ENCODE measurements at regions not wholly inside any gene's neighbourhood (a gene's known extent, or its start where the extent isn't known, plus 50 kb on each side); places are given as distances from the start of the nearest gene placed in this dataset.
A peak's percentile ranks its signal among the peaks of the same experiment; 100 is the strongest.

GRCh38 chr1:188462837-188463236 is 1634.1 kb downstream of the PLA2G4A start:
- Histone ChIP-seq H3K4me1 (replicated peaks; ENCODE audit: insufficient read depth) (no peaks in the 10 kb centered on the region), H4K20me1 (ENCODE audit: insufficient read depth) (no peaks in the 10 kb centered on the region), H3K27me3 (ENCODE audit: insufficient read depth, low read depth) (no peaks in the 10 kb centered on the region), H3F3A (ENCODE audit: insufficient read depth, low read depth) (no peaks in the 10 kb centered on the region), H3K79me2 (ENCODE audit: low read depth) (no peaks in the 10 kb centered on the region), H3K4me2 (no peak overlapping the region), H3K4me3 (no peak overlapping the region), H3K36me3 (ENCODE audit: low read depth) (no peaks in the 10 kb centered on the region), H2AFZ (no peak overlapping the region), H3K9me2 (ENCODE audit: insufficient read depth) (no peaks in the 10 kb centered on the region), H3K9me3 (ENCODE audit: insufficient read depth, low read depth) (no peaks in the 10 kb centered on the region; the same call in 1 of the 2 replicates), H3K27ac (no peak overlapping the region)
- ChIA-PET POLR2A (ENCODE audit: unreplicated experiment) (no interaction called here), CTCF (no interaction called here)
- TF ChIP-seq, protein P1, sequence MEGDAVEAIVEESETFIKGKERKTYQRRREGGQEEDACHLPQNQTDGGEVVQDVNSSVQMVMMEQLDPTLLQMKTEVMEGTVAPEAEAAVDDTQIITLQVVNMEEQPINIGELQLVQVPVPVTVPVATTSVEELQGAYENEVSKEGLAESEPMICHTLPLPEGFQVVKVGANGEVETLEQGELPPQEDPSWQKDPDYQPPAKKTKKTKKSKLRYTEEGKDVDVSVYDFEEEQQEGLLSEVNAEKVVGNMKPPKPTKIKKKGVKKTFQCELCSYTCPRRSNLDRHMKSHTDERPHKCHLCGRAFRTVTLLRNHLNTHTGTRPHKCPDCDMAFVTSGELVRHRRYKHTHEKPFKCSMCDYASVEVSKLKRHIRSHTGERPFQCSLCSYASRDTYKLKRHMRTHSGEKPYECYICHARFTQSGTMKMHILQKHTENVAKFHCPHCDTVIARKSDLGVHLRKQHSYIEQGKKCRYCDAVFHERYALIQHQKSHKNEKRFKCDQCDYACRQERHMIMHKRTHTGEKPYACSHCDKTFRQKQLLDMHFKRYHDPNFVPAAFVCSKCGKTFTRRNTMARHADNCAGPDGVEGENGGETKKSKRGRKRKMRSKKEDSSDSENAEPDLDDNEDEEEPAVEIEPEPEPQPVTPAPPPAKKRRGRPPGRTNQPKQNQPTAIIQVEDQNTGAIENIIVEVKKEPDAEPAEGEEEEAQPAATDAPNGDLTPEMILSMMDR (conservative IDR thresholded peaks at IDR 0.05): no peak
- TF ChIP-seq EZH2 (IDR thresholded peaks at IDR 0.05; ENCODE audit: low read depth): no peak
- BruUV-seq (replicated peaks): no TSS peak
- intact Hi-C loops (cut with micrococcal nuclease; ENCODE audit: unreplicated experiment): no loop called here
- DNase-seq: no peak

GRCh38 chr1:188463919-188464318 is 1635.2 kb downstream of the PLA2G4A start:
- CTCF ChIA-PET: no interaction called here
- H3K27ac ChIP-seq: no peak overlapping the region
- no TSS peak for BruUV-seq (replicated peaks)
- H4K20me1 ChIP-seq (ENCODE audit: insufficient read depth): no peaks in the 10 kb centered on the region
- no peaks in the 10 kb centered on the region for H3K27me3 ChIP-seq (ENCODE audit: insufficient read depth, low read depth)
- TF ChIP-seq, protein P1 (conservative IDR thresholded peaks at IDR 0.05): no peak; the same call in 1 of the 2 replicates
- no peak for TF ChIP-seq EZH2 (IDR thresholded peaks at IDR 0.05; ENCODE audit: low read depth)
- H3K4me2 ChIP-seq: no peak overlapping the region
- POLR2A ChIA-PET (ENCODE audit: unreplicated experiment): no interaction called here
- H3K79me2 ChIP-seq (ENCODE audit: low read depth): no peaks in the 10 kb centered on the region
- H3K9me2 ChIP-seq (ENCODE audit: insufficient read depth): no peaks in the 10 kb centered on the region
- no peak for DNase-seq
- H3F3A ChIP-seq (ENCODE audit: insufficient read depth, low read depth): no peaks in the 10 kb centered on the region
- H2AFZ ChIP-seq: peak overlapping the region; percentile 46; the same call in 1 of the 2 replicates
- H3K4me1 ChIP-seq (replicated peaks; ENCODE audit: insufficient read depth): no peaks in the 10 kb centered on the region
- no peak overlapping the region for H3K4me3 ChIP-seq
- H3K36me3 ChIP-seq (ENCODE audit: low read depth): no peaks in the 10 kb centered on the region
- intact Hi-C loops (cut with micrococcal nuclease; ENCODE audit: unreplicated experiment): no loop called here
- no peaks in the 10 kb centered on the region; the same call in 1 of the 2 replicates for H3K9me3 ChIP-seq (ENCODE audit: insufficient read depth, low read depth)

DNA sequence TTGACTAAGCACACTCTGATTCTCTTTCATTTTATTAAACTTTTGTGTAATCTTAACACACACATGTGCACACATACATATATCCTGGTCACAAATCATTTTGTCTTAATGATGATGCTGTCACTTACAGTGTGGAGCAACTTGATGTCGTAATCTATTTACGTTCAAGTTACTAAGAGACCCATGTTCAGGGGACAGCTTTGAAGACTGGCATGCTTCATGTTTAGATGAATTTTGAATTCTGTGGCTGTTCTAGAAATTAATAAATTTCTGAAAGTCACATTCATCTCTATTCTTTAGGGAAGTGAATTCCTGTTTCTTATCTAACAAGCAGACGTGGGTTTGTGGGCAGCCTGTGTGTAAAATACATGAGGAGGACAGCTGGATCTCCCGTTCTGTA is 1637.8 kb downstream of the PLA2G4A start:
- no peak overlapping the region for H3K27ac ChIP-seq
- ChIA-PET POLR2A (ENCODE audit: unreplicated experiment) (no interaction called here), CTCF (no interaction called here)
- H3K9me2 ChIP-seq (ENCODE audit: insufficient read depth): peaks cover 4% of the 10 kb centered on the region; the same call in 1 of the 2 replicates
- TF ChIP-seq EZH2 (IDR thresholded peaks at IDR 0.05; ENCODE audit: low read depth): no peak
- TF ChIP-seq, protein P1 (conservative IDR thresholded peaks at IDR 0.05): no peak
- H3K9me3 ChIP-seq (ENCODE audit: insufficient read depth, low read depth): no peaks in the 10 kb centered on the region; the same call in 1 of the 2 replicates
- H2AFZ ChIP-seq: no peak overlapping the region
- intact Hi-C loops (cut with micrococcal nuclease; ENCODE audit: unreplicated experiment): no loop called here
- no peaks in the 10 kb centered on the region for H3K79me2 ChIP-seq (ENCODE audit: low read depth)
- no TSS peak for BruUV-seq (replicated peaks)
- DNase-seq: no peak
- no peak overlapping the region for H3K4me2 ChIP-seq
- H3K4me1 ChIP-seq (replicated peaks; ENCODE audit: insufficient read depth): no peaks in the 10 kb centered on the region
- no peaks in the 10 kb centered on the region for H4K20me1 ChIP-seq (ENCODE audit: insufficient read depth)
- no peaks in the 10 kb centered on the region for H3K27me3 ChIP-seq (ENCODE audit: insufficient read depth, low read depth)
- H3K36me3 ChIP-seq (ENCODE audit: low read depth): no peaks in the 10 kb centered on the region
- H3F3A ChIP-seq (ENCODE audit: insufficient read depth, low read depth): no peaks in the 10 kb centered on the region
- H3K4me3 ChIP-seq: no peak overlapping the region

All from PC-9 (cell line).